IMR-90 (cell line): ENCODE measurements at regions not wholly inside any gene's neighbourhood (a gene's known extent, or its start where the extent isn't known, plus 50 kb on each side); places are given as distances from the start of the nearest gene placed in this dataset.

Source experiments
- ATAC-seq: fragments of 200-7000 bp; cut with Tn5 transposase; 2 replicates; pipeline ENCODE4 v1.9.1; 2020; ENCODE audit warnings: low read depth, mild to moderate bottlenecking, moderate library complexity
- BruUV-seq: library from RNA; stranded (reverse); fragments of 400-500 nt; replicated peaks from 2 replicates; lab custom pipeline; 2021; lab: Mats Ljungman, UMichigan
- CTCF ChIA-PET: fragments of 300-600 bp; formaldehyde crosslinking; extraction: SDS; loops from one replicate; lab custom pipeline; 2021; ENCODE audit warnings: antibody characterized with exemption; lab: Yijun Ruan, JAX
- POLR2A ChIA-PET: fragments of 300-600 bp; sonication (Branson Sonifier 250); formaldehyde crosslinking; loops from one replicate; lab custom pipeline; 2022; ENCODE audit warnings: antibody characterized with exemption; ENCODE audit not compliant: unreplicated experiment; lab: Charles Lee
- DNase-seq: peaks from one replicate; pipeline ENCODE4 v3.0.0; 2013
- H2AFZ ChIP-seq: replicated peaks from 2 replicates; pipeline ENCODE3; 2013; ENCODE audit warnings: low read length, mild to moderate bottlenecking; ENCODE audit not compliant: poor library complexity
- H2AK5ac ChIP-seq: 2 replicates; pipeline ENCODE4 v1.6.1; 2013; ENCODE audit warnings: low read depth, low read length, inconsistent platforms
- H2AK9ac ChIP-seq: replicated peaks from 2 replicates; pipeline ENCODE3; 2013; ENCODE audit warnings: mild to moderate bottlenecking, low read depth, low read length, moderate library complexity; ENCODE audit not compliant: poor library complexity
- H2BK120ac ChIP-seq: 2 replicates; pipeline ENCODE4 v1.6.1; 2013; ENCODE audit warnings: low read depth, low read length, inconsistent platforms
- H2BK15ac ChIP-seq: 3 replicates; pipeline ENCODE4 v1.6.1; 2013; ENCODE audit warnings: low read depth, low read length, inconsistent platforms
- H2BK20ac ChIP-seq: 2 replicates; pipeline ENCODE4 v1.6.1; 2013; ENCODE audit warnings: low read depth, mild to moderate bottlenecking, inconsistent platforms, low read length, moderate library complexity
- H2BK5ac ChIP-seq: 2 replicates; pipeline ENCODE4 v1.6.1; 2013; ENCODE audit warnings: mild to moderate bottlenecking, low read depth, low read length, inconsistent platforms; ENCODE audit not compliant: poor library complexity, severe bottlenecking
- H3K14ac ChIP-seq: replicated peaks from 2 replicates; pipeline ENCODE4 v1.6.1; 2013; ENCODE audit warnings: low read depth, low read length, inconsistent platforms
- H3K18ac ChIP-seq: 2 replicates; pipeline ENCODE4 v1.6.1; 2013; ENCODE audit warnings: low read depth, low read length, control low read depth
- H3K23ac ChIP-seq: 2 replicates; pipeline ENCODE4 v1.6.1; 2013; ENCODE audit warnings: low read depth, low read length, inconsistent platforms
- H3K27ac ChIP-seq: 2 replicates; pipeline ENCODE4 v1.5.1; 2013; ENCODE audit warnings: mild to moderate bottlenecking, control low read depth, low read length; ENCODE audit not compliant: insufficient read depth
- H3K27me3 ChIP-seq: 2 replicates; pipeline ENCODE4 v1.6.1; 2013; ENCODE audit warnings: low read length; ENCODE audit not compliant: control insufficient read depth, insufficient read depth
- H3K36me3 ChIP-seq: 2 replicates; pipeline ENCODE4 v1.6.1; 2013; ENCODE audit warnings: low read length, mixed read lengths; ENCODE audit not compliant: control insufficient read depth, insufficient read depth
- H3K4ac ChIP-seq: 2 replicates; pipeline ENCODE4 v1.6.1; 2013; ENCODE audit warnings: low read depth, low read length, inconsistent platforms
- H3K4me1 ChIP-seq: 2 replicates; pipeline ENCODE4 v1.6.1; 2013; ENCODE audit warnings: low read length, mixed read lengths; ENCODE audit not compliant: control insufficient read depth, insufficient read depth
- H3K4me2 ChIP-seq: 2 replicates; pipeline ENCODE4 v1.6.1; 2013; ENCODE audit warnings: low read depth, mild to moderate bottlenecking, control low read depth, low read length, moderate library complexity
- H3K4me3 ChIP-seq: 2 replicates; pipeline ENCODE4 v1.5.1; 2013; ENCODE audit warnings: low read depth, mild to moderate bottlenecking, control low read depth, low read length, moderate library complexity; ENCODE audit not compliant: insufficient read depth
- H3K56ac ChIP-seq: 2 replicates; pipeline ENCODE4 v1.6.1; 2013; ENCODE audit warnings: low read length, inconsistent platforms; ENCODE audit not compliant: insufficient read depth; ENCODE audit errors: extremely low read depth
- H3K79me1 ChIP-seq, 2 experiments: 2 replicates each; pipeline ENCODE4 v1.6.1; 2013; ENCODE audit warnings: low read length in 2 of 2, inconsistent platforms in 1 of 2, low read depth in 1 of 2
- H3K9ac ChIP-seq: 2 replicates; pipeline ENCODE4 v1.6.1; 2013; ENCODE audit warnings: low read depth, low read length, control low read depth
- H3K9me1 ChIP-seq: 2 replicates; pipeline ENCODE4 v1.6.1; 2013; ENCODE audit warnings: low read length, inconsistent platforms; ENCODE audit not compliant: insufficient read depth
- H3K9me3 ChIP-seq: 2 replicates; pipeline ENCODE4 v1.6.1; 2013; ENCODE audit warnings: low read length; ENCODE audit not compliant: control insufficient read depth, insufficient read depth
- H4K20me1 ChIP-seq: 2 replicates; pipeline ENCODE4 v1.6.1; 2013; ENCODE audit warnings: low read length, inconsistent platforms; ENCODE audit not compliant: insufficient read depth
- H4K5ac ChIP-seq: 2 replicates; pipeline ENCODE4 v1.6.1; 2013; ENCODE audit warnings: mild to moderate bottlenecking, low read depth, low read length, control low read depth
- H4K8ac ChIP-seq, 2 experiments: 2 replicates each; pipeline ENCODE4 v1.6.1; 2013; ENCODE audit warnings: low read depth in 2 of 2, low read length in 2 of 2, control low read depth in 1 of 2, inconsistent platforms in 1 of 2
- H4K91ac ChIP-seq: 2 replicates; pipeline ENCODE4 v1.6.1; 2013; ENCODE audit warnings: low read depth, low read length, inconsistent platforms; ENCODE audit not compliant: insufficient read depth
- BHLHE40 ChIP-seq: fragments of 150-350 bp; IDR thresholded peaks from 2 replicates; pipeline ENCODE4 v1.6.1; 2016; ENCODE audit warnings: mild to moderate bottlenecking, low read depth, low read length
- CEBPB ChIP-seq: IDR thresholded peaks from 2 replicates; pipeline ENCODE4 v1.6.1; 2012; ENCODE audit warnings: low read depth, low read length, improper control_type of control experiment
- CHD1 ChIP-seq: IDR thresholded peaks from 2 replicates; pipeline ENCODE4 v1.6.1; 2012; ENCODE audit warnings: low read depth, low read length, improper control_type of control experiment
- CTCF ChIP-seq: conservative IDR thresholded peaks from 2 replicates; pipeline ENCODE4 v1.5.1; 2012; ENCODE audit warnings: mild to moderate bottlenecking, low read depth, low read length, improper control_type of control experiment
- FOS ChIP-seq: fragments of 150-350 bp; IDR thresholded peaks from 2 replicates; pipeline ENCODE4 v1.6.1; 2016; ENCODE audit warnings: low read depth, low read length
- MAFK ChIP-seq: IDR thresholded peaks from 2 replicates; pipeline ENCODE4 v1.6.1; 2012; ENCODE audit warnings: low read depth, low read length, improper control_type of control experiment
- MAZ ChIP-seq: IDR thresholded peaks from 2 replicates; pipeline ENCODE4 v1.6.1; 2012; ENCODE audit warnings: low read depth, mild to moderate bottlenecking, low read length, improper control_type of control experiment, moderate library complexity, borderline replicate concordance
- MXI1 ChIP-seq: IDR thresholded peaks from 2 replicates; pipeline ENCODE4 v1.6.1; 2012; ENCODE audit warnings: low read depth, mild to moderate bottlenecking, low read length, moderate library complexity, borderline replicate concordance
- NFE2L2 ChIP-seq: fragments of 150-350 bp; IDR thresholded peaks from 2 replicates; pipeline ENCODE4 v1.6.1; 2016; ENCODE audit warnings: low read depth, mild to moderate bottlenecking, low read length
- POLR2A ChIP-seq: IDR thresholded peaks from 2 replicates; pipeline ENCODE4 v1.6.1; 2012; ENCODE audit warnings: mild to moderate bottlenecking, low read depth, low read length
- RAD21 ChIP-seq: IDR thresholded peaks from 2 replicates; pipeline ENCODE4 v1.6.1; 2012; ENCODE audit warnings: low read length, improper control_type of control experiment
- RCOR1 ChIP-seq: IDR thresholded peaks from 2 replicates; pipeline ENCODE4 v1.6.1; 2012; ENCODE audit warnings: mild to moderate bottlenecking, low read length, improper control_type of control experiment; ENCODE audit not compliant: insufficient replicate concordance
- RFX5 ChIP-seq: IDR thresholded peaks from 2 replicates; pipeline ENCODE4 v1.8.0; 2012; ENCODE audit warnings: low read depth, mild to moderate bottlenecking, low read length, moderate library complexity
- SMC3 ChIP-seq: fragments of 150-350 bp; IDR thresholded peaks from 2 replicates; pipeline ENCODE4 v1.6.1; 2016; ENCODE audit warnings: low read depth, mild to moderate bottlenecking, antibody characterized with exemption, low read length, moderate library complexity
- USF2 ChIP-seq: fragments of 150-350 bp; IDR thresholded peaks from 2 replicates; pipeline ENCODE4 v1.6.1; 2017; ENCODE audit warnings: mild to moderate bottlenecking, antibody characterized with exemption, low read length, low read depth
- WGBS, 2 experiments: methylation state at CpG; one replicate each; pipeline versions ENCODE4 v1.1.5 to v1.1.7; 2013; ENCODE audit warnings: missing lambda C conversion rate in 2 of 2; ENCODE audit not compliant: insufficient read length in 1 of 2; ENCODE audit errors: extremely low coverage in 2 of 2; 5-methylcytosine and 5-hydroxymethylcytosine counted together
- dilution Hi-C: fragments of 300-500 bp; cut with HindIII; formaldehyde crosslinking; loops from one replicate; pipeline ENCODE4 v1.14.3; 2018; ENCODE audit warnings: low sequenced_read_pairs; ENCODE audit not compliant: unreplicated experiment
- in situ Hi-C: fragments of 300-500 bp; cut with MboI; formaldehyde crosslinking; loops from 3 replicates; pipeline ENCODE4 v1.14.3; 2019; ENCODE audit warnings: low sequenced_read_pairs, inconsistent platforms, mixed read lengths
- intact Hi-C: fragments of 100-400 bp; cut with micrococcal nuclease; formaldehyde crosslinking; loops from 2 replicates; pipeline ENCODE4 v1.10.0; 2022
- TF ChIP-seq, protein P1 (sequence below): fragments of 150-350 bp; IDR thresholded peaks from 2 replicates; pipeline ENCODE4 v1.6.1; 2016; ENCODE audit warnings: low read depth, mild to moderate bottlenecking, low read length, moderate library complexity, borderline replicate concordance

- Histone ChIP-seq H2BK20ac (no peak overlapping the region), H3K14ac (no peak overlapping the region), H3K56ac (no peak overlapping the region), H3K9me1 (no peaks in the 10 kb centered on the region), H3K79me1 (no peaks in the 10 kb centered on the region), H4K5ac (no peak overlapping the region), H3K4ac (no peak overlapping the region), H3K18ac (no peak overlapping the region), H3K36me3 (no peaks in the 10 kb centered on the region), H3K27ac (no peak overlapping the region), H2AFZ (no peak overlapping the region), H2BK15ac (no peak overlapping the region), H2AK5ac (no peak overlapping the region), H2BK120ac (no peak overlapping the region), H3K4me2 (no peak overlapping the region), H3K9me3 (no peaks in the 10 kb centered on the region; the same call in 1 of the 2 replicates), H4K91ac (no peak overlapping the region), H3K23ac (no peak overlapping the region), H2BK5ac (no peak overlapping the region), H4K8ac (no peak overlapping the region), H2AK9ac (peak overlapping the region; percentile 65), H3K4me3 (no peak overlapping the region), H3K27me3 (no peaks in the 10 kb centered on the region), H3K4me1 (no peaks in the 10 kb centered on the region), H4K20me1 (no peaks in the 10 kb centered on the region), H3K9ac (no peak overlapping the region)
- no peak for TF ChIP-seq CHD1
- TF ChIP-seq SMC3: no peak
- no peak for TF ChIP-seq MAZ
- TF ChIP-seq RCOR1: no peak
- no peak for TF ChIP-seq MAFK
- no peak for TF ChIP-seq POLR2A
- TF ChIP-seq, protein P1, sequence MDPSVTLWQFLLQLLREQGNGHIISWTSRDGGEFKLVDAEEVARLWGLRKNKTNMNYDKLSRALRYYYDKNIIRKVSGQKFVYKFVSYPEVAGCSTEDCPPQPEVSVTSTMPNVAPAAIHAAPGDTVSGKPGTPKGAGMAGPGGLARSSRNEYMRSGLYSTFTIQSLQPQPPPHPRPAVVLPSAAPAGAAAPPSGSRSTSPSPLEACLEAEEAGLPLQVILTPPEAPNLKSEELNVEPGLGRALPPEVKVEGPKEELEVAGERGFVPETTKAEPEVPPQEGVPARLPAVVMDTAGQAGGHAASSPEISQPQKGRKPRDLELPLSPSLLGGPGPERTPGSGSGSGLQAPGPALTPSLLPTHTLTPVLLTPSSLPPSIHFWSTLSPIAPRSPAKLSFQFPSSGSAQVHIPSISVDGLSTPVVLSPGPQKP: no peak
- TF ChIP-seq NFE2L2: no peak
- no peak for TF ChIP-seq MXI1
- no peak for TF ChIP-seq CEBPB
- TF ChIP-seq CTCF: no peak
- TF ChIP-seq FOS: no peak
- no peak for TF ChIP-seq RAD21
- no peak for TF ChIP-seq USF2
- TF ChIP-seq RFX5: no peak
- TF ChIP-seq BHLHE40: no peak
- no TSS peak for BruUV-seq
- POLR2A ChIA-PET: no interaction called here
- in situ Hi-C loops: no loop called here
- dilution Hi-C loops: no loop called here
- WGBS, 2 experiments: no CpG with 5 or more reads among the region's 2 CpGs
- DNase-seq (no peak), ATAC-seq (no peak)
- CTCF ChIA-PET: no interaction called here
- intact Hi-C loops: no loop called here
Observed at GRCh38 chr12:108400481-108400880, 61.4 kb upstream of the CMKLR1 start.
